HUES6 (cell line): ENCODE measurements at regions not wholly inside any gene's neighbourhood (a gene's known extent, or its start where the extent isn't known, plus 50 kb on each side); places are given as distances from the start of the nearest gene placed in this dataset.

ENCODE experiments used
- H3K27ac ChIP-seq: 2 replicates; pipeline ENCODE4 v1.7.0; 2013; ENCODE audit warnings: low read depth, mild to moderate bottlenecking, low read length, inconsistent platforms
- H3K27me3 ChIP-seq: 2 replicates; pipeline ENCODE4 v1.6.1; 2013; ENCODE audit warnings: low read length; ENCODE audit not compliant: control insufficient read depth, insufficient read depth
- H3K36me3 ChIP-seq: 2 replicates; pipeline ENCODE4 v1.6.1; 2013; ENCODE audit warnings: low read length; ENCODE audit not compliant: control insufficient read depth, insufficient read depth
- H3K4me1 ChIP-seq: 2 replicates; pipeline ENCODE4 v1.6.1; 2013; ENCODE audit warnings: low read length; ENCODE audit not compliant: control insufficient read depth, insufficient read depth
- H3K4me3 ChIP-seq: 2 replicates; pipeline ENCODE4 v1.5.1; 2013; ENCODE audit warnings: low read depth, low read length
- H3K9ac ChIP-seq: one replicate; pipeline ENCODE4 v1.6.1; 2013; ENCODE audit warnings: mild to moderate bottlenecking, low read length
- H3K9me3 ChIP-seq: 2 replicates; pipeline ENCODE4 v1.6.1; 2013; ENCODE audit warnings: low read depth, low read length; ENCODE audit not compliant: control insufficient read depth, insufficient read depth

GRCh38 chr1:217117973-217118465 is 394.8 kb upstream of the ESRRG start:
- no peaks in the 10 kb centered on the region for H3K27me3 ChIP-seq
- H3K9me3 ChIP-seq: no peaks in the 10 kb centered on the region
- no peak overlapping the region for H3K9ac ChIP-seq
- H3K36me3 ChIP-seq: no peaks in the 10 kb centered on the region
- no peak overlapping the region for H3K27ac ChIP-seq
- no peak overlapping the region for H3K4me3 ChIP-seq
- no peaks in the 10 kb centered on the region for H3K4me1 ChIP-seq

DNA sequence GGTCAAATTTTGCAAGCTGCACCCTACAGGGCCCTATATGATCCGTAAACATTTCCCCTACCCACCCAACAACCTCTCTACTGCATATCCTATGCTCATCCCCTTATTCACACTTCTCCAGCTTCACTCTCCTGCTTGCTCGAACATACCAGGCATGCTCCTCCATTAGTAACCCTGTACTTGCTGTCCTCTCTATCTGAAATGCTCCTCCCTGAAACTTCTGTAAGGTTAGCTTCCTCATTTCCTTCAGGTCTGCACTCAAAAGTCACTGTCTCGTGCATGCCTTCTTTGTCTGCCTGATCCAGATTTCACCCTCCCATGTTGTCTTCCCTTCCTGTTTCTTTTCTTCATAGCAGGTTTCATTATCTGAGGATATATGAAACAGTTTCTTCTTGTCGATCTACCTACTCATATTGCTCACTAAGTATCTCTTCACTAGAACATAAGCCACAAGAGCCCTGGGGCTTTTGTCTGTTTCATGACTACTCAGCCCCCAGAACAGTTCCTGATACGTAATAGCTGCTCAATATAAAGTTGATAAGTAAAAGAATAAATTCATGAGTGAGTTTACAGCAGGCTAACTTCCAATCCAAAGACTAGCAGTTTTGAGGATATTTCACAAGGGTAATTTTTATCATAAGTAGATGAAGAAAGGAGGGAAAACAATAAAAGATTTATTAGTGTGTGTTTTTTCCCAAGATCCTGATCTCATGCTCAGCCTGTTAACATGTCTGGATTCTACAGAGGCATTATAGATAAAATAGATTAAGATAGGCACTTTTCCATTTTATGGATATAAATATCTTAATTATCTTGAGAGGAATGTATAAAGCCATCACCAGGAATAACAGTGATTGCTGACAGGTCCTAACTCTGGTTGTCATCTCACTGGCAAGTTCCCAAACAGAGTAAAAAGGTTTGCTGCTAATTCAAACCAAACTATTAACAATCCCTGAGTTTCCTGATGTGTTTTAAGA is 392.5 kb upstream of the ESRRG start:
- Histone ChIP-seq H3K36me3 (no peaks in the 10 kb centered on the region), H3K4me3 (no peak overlapping the region), H3K9ac (no peak overlapping the region), H3K27ac (no peak overlapping the region), H3K4me1 (no peaks in the 10 kb centered on the region), H3K9me3 (no peaks in the 10 kb centered on the region), H3K27me3 (no peaks in the 10 kb centered on the region)

- Histone ChIP-seq H3K9me3 (no peaks in the 10 kb centered on the region), H3K27me3 (no peaks in the 10 kb centered on the region), H3K9ac (no peak overlapping the region), H3K4me3 (no peak overlapping the region), H3K36me3 (no peaks in the 10 kb centered on the region), H3K27ac (no peak overlapping the region), H3K4me1 (no peaks in the 10 kb centered on the region)
These were observed 386.7 kb upstream of the ESRRG start for GRCh38 chr1:217109928-217110327.

DNA sequence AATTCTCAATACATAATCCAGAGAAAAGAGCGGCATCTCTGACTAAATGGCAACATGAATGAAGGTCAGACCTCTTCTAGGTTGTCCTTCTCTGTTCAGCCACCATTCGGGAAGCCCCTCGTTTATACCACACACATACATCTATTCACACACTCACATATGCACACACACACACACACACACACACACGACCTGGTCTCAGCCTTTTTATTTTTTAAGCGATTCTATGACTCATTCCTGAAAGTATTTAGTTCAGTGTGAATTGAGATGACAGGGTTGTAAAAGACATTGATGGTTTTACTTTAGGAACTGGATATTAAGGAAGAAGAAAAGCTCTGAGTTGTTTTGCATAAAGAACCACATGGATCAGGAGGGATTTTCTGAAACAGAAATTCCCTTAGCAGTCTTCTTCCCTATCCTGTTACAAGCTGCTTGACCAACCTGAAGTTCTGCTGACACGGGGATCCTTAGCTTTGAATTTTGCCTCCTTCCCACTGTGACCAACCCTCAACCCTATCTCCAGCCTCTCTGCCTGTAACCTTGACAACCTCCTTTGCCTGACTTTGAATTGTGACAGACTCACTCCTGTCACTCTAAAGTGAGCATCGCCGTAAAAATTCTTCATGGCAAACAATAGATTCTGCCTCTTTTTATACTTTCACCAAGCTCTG is 383.1 kb upstream of the ESRRG start:
- Histone ChIP-seq H3K4me3 (no peak overlapping the region), H3K9ac (no peak overlapping the region), H3K27me3 (no peaks in the 10 kb centered on the region), H3K4me1 (no peaks in the 10 kb centered on the region), H3K27ac (no peak overlapping the region), H3K9me3 (no peaks in the 10 kb centered on the region), H3K36me3 (no peaks in the 10 kb centered on the region)

DNA sequence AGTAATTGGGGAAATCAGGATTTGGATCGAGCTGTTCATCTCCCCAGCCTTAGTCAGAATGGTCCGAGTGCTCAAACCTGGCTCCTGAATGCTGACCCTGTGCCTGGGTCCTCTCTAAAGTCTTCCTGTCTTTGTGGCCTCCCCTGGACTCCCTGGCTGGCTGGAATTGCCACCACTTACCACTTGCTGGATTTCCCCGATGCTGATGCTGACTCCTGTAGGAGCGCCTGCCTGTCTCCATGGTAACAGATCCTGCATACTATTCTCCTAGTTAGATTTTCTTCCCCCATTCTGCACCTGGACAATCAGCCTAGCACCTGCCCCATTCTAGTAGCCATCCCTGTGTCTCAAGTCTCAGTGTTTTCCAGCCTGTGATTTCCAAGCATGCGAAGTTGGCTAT is 382.2 kb upstream of the ESRRG start:
- H3K9ac ChIP-seq: no peak overlapping the region
- no peaks in the 10 kb centered on the region for H3K27me3 ChIP-seq
- H3K27ac ChIP-seq: no peak overlapping the region
- no peaks in the 10 kb centered on the region for H3K4me1 ChIP-seq
- H3K4me3 ChIP-seq: no peak overlapping the region
- no peaks in the 10 kb centered on the region for H3K36me3 ChIP-seq
- no peaks in the 10 kb centered on the region for H3K9me3 ChIP-seq

DNA sequence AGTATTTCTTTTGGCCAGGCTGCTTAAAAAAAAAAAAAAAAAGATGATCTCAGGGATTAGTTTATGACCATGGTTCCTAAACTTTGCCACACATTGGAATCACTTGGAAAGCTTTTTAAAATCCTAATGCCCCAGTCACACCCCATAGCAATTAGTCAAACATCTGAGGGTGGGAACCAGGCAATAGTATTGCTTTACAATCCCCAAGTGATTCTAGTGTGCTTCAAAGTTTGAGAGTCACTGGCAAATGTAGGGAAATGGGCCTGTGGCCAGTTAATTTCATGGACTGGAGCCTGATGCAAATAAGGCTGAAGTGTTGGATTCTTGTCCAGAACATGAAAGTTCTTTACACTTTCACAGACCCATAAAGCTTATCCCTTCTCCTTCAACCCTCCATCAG is 374.6 kb upstream of the ESRRG start:
- H3K4me1 ChIP-seq: no peaks in the 10 kb centered on the region
- H3K27me3 ChIP-seq: no peaks in the 10 kb centered on the region

GRCh38 chr1:217096200-217096599 is 373.0 kb upstream of the ESRRG start:
- H3K36me3 ChIP-seq: no peaks in the 10 kb centered on the region
- H3K4me1 ChIP-seq: no peaks in the 10 kb centered on the region
- H3K27ac ChIP-seq: no peak overlapping the region
- H3K9ac ChIP-seq: no peak overlapping the region
- H3K9me3 ChIP-seq: no peaks in the 10 kb centered on the region
- H3K27me3 ChIP-seq: peaks cover 13% of the 10 kb centered on the region; the same call in 1 of the 2 replicates
- no peak overlapping the region for H3K4me3 ChIP-seq

More for the DNA sequence above, 374.6 kb upstream of the ESRRG start:
- Histone ChIP-seq H3K9ac (no peak overlapping the region), H3K36me3 (no peaks in the 10 kb centered on the region), H3K4me3 (no peak overlapping the region), H3K9me3 (no peaks in the 10 kb centered on the region), H3K27ac (no peak overlapping the region)

GRCh38 chr1:217095050-217095622 is 371.9 kb upstream of the ESRRG start:
- Histone ChIP-seq H3K4me1 (0 out of 2 replicates have a peak, but pooled peaks cover 2% of the 10 kb centered on the region), H3K9me3 (no peaks in the 10 kb centered on the region), H3K36me3 (no peaks in the 10 kb centered on the region), H3K9ac (no peak overlapping the region), H3K27ac (no peak overlapping the region), H3K27me3 (peaks cover 24% of the 10 kb centered on the region), H3K4me3 (no peak overlapping the region)

GRCh38 chr1:217091561-217091960 is 368.3 kb upstream of the ESRRG start:
- H3K4me3 ChIP-seq: no peak overlapping the region
- no peaks in the 10 kb centered on the region for H3K36me3 ChIP-seq
- peaks cover 9% of the 10 kb centered on the region for H3K4me1 ChIP-seq
- H3K27ac ChIP-seq: no peak overlapping the region
- H3K9ac ChIP-seq: no peak overlapping the region
- H3K27me3 ChIP-seq: peaks cover 60% of the 10 kb centered on the region
- H3K9me3 ChIP-seq: no peaks in the 10 kb centered on the region

DNA sequence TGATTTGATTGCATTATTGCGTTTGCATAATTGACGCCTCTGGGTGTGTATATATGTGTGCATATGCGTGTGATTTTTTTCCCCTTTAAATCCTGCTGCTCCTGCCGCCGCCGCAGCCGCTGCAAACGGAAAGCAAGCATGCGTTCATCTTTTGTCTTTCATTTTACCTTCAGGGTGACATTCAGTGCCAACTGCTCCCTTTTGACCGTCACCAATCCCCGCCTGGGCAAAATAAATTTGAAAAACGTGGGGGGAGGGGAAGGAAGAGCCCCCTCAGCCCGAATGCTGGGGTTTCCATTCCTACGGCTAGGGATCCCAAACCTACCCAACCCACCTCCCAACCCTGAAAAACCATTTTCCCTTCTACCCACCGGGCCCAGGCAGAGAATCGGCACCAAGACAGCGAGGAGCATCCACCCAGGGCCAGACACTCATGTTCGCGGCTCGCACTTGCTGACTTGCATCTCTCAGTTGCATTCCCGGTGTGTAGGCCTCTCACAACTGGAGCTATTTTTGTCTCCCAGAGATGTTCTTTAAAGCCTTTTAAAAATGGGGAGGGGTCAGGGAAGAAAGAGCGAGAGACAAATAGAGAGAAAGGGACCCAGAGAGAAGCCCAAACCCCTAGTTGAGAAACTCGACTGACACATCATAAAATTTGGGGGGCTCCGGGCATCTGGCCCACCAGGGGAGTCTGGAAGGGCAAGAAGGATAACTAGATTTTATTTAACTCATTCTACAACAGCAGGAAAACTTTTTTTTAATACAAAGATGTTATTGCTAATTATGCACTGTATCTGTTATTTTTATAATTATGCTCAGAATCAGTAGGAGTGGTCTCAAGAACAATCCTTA is 367.1 kb upstream of the ESRRG start:
- H3K9me3 ChIP-seq: no peaks in the 10 kb centered on the region
- H3K27ac ChIP-seq: no peak overlapping the region
- peak overlapping the region; percentile 61 for H3K4me3 ChIP-seq
- H3K9ac ChIP-seq: no peak overlapping the region
- H3K36me3 ChIP-seq: no peaks in the 10 kb centered on the region
- peaks cover 61% of the 10 kb centered on the region for H3K27me3 ChIP-seq
- peaks cover 9% of the 10 kb centered on the region for H3K4me1 ChIP-seq
